DND-41 (cell line): ENCODE measurements at regions not wholly inside any gene's neighbourhood (a gene's known extent, or its start where the extent isn't known, plus 50 kb on each side); places are given as distances from the start of the nearest gene placed in this dataset.

Experiments
- ATAC-seq: fragments of 200-7000 bp; cut with Tn5 transposase; 3 replicates; pipeline ENCODE4 v1.9.1; 2021; ENCODE audit warnings: low read depth; ENCODE audit not compliant: insufficient read depth
- DNase-seq: peaks from one replicate; pipeline ENCODE4 v3.0.0-alpha.2; 2020
- H2AFZ ChIP-seq: 2 replicates; pipeline ENCODE4 v1.6.0; 2012; ENCODE audit warnings: low read depth, low read length
- H3K27ac ChIP-seq: 2 replicates; pipeline ENCODE4 v1.5.1; 2012; ENCODE audit warnings: low read length, inconsistent platforms
- H3K27me3 ChIP-seq: fragments of 200-600 bp; sonication (generic); 2 replicates; pipeline ENCODE4 v1.6.0; 2012; ENCODE audit warnings: low read length, mild to moderate bottlenecking, inconsistent platforms; ENCODE audit not compliant: insufficient read depth, poor library complexity
- H3K36me3 ChIP-seq: 2 replicates; pipeline ENCODE4 v1.5.1; 2012; ENCODE audit warnings: low read length, inconsistent platforms; ENCODE audit not compliant: insufficient read depth
- H3K4me1 ChIP-seq: 2 replicates; pipeline ENCODE4 v1.5.1; 2012; ENCODE audit warnings: mild to moderate bottlenecking, low read length; ENCODE audit not compliant: insufficient read depth
- H3K4me2 ChIP-seq: 2 replicates; pipeline ENCODE4 v1.6.0; 2012; ENCODE audit warnings: mild to moderate bottlenecking, moderate library complexity, low read length, inconsistent platforms; ENCODE audit not compliant: insufficient read depth
- H3K4me3 ChIP-seq, 2 experiments: fragments of 200-600 bp in 1 of 2; shearing (Covaris generic) in 1 of 2; 2 replicates each; pipeline ENCODE4 v1.5.1; 2012 to 2016; ENCODE audit warnings: inconsistent platforms in 2 of 2, low read length in 2 of 2, mild to moderate bottlenecking in 2 of 2, low read depth in 1 of 2, moderate library complexity in 1 of 2
- H3K79me2 ChIP-seq: 2 replicates; pipeline ENCODE4 v1.6.0; 2012; ENCODE audit warnings: low read length, inconsistent platforms; ENCODE audit not compliant: insufficient read depth
- H3K9ac ChIP-seq: 2 replicates; pipeline ENCODE4 v1.6.0; 2012; ENCODE audit warnings: low read depth, mild to moderate bottlenecking, inconsistent platforms, low read length, moderate library complexity
- H3K9me3 ChIP-seq: 2 replicates; pipeline ENCODE4 v1.5.1; 2012; ENCODE audit warnings: low read length, moderate library complexity, mild to moderate bottlenecking, inconsistent platforms; ENCODE audit not compliant: insufficient read depth, severe bottlenecking
- H4K20me1 ChIP-seq: 2 replicates; pipeline ENCODE4 v1.6.0; 2012; ENCODE audit warnings: low read length; ENCODE audit not compliant: insufficient read depth
- CTCF ChIP-seq: IDR thresholded peaks from 2 replicates; pipeline ENCODE4 v1.5.1; 2012; ENCODE audit warnings: borderline replicate concordance, low read length, moderate library complexity, mild to moderate bottlenecking; ENCODE audit not compliant: poor library complexity, severe bottlenecking; ENCODE audit errors: extremely low read depth
- EZH2 ChIP-seq: IDR thresholded peaks from 3 replicates; pipeline ENCODE4 v1.6.1; 2012; ENCODE audit warnings: borderline replicate concordance, low read depth, mild to moderate bottlenecking, moderate library complexity, low read length, inconsistent platforms; ENCODE audit not compliant: severe bottlenecking

- no peaks in the 10 kb centered on the region for H3K9me3 ChIP-seq
- no peak overlapping the region for H2AFZ ChIP-seq
- H3K27me3 ChIP-seq = no peaks in the 10 kb centered on the region
- no peaks in the 10 kb centered on the region for H3K4me1 ChIP-seq
- TF ChIP-seq CTCF = no peak
- no peak for TF ChIP-seq EZH2
- ATAC-seq (no peak), DNase-seq (no peak)
- H3K4me2 ChIP-seq = no peak overlapping the region
- no peaks in the 10 kb centered on the region for H4K20me1 ChIP-seq
- no peaks in the 10 kb centered on the region for H3K36me3 ChIP-seq
- no peak overlapping the region for H3K4me3 ChIP-seq
- no peaks in the 10 kb centered on the region for H3K79me2 ChIP-seq
- no peak overlapping the region for H3K27ac ChIP-seq
- no peak overlapping the region for H3K9ac ChIP-seq
Observed at GRCh38 chr14:34172550-34173368, 221.9 kb upstream of the EGLN3 start.

- ATAC-seq (no peak), DNase-seq (no peak)
Observed at GRCh38 chr14:34172173-34172451, 221.2 kb upstream of the EGLN3 start.

GRCh38 chr14:34171431-34172172 is 220.7 kb upstream of the EGLN3 start:
- no peaks in the 10 kb centered on the region for H3K36me3 ChIP-seq
- ATAC-seq = no peak
- no peaks in the 10 kb centered on the region for H3K79me2 ChIP-seq
- H3K27ac ChIP-seq = no peak overlapping the region
- no peak overlapping the region for H3K4me2 ChIP-seq
- no peaks in the 10 kb centered on the region for H3K4me1 ChIP-seq
- DNase-seq = no peak
- H3K9ac ChIP-seq = no peak overlapping the region
- H3K4me3 ChIP-seq = no peak overlapping the region
- no peaks in the 10 kb centered on the region for H4K20me1 ChIP-seq
- TF ChIP-seq EZH2 (no peak), CTCF (no peak)
- H3K9me3 ChIP-seq = no peaks in the 10 kb centered on the region
- no peak overlapping the region for H2AFZ ChIP-seq
- H3K27me3 ChIP-seq = no peaks in the 10 kb centered on the region

More at GRCh38 chr14:34172173-34172451, 221.2 kb upstream of the EGLN3 start:
- Histone ChIP-seq H3K4me1 (no peaks in the 10 kb centered on the region), H3K4me3 (no peak overlapping the region), H3K27ac (no peak overlapping the region), H4K20me1 (no peaks in the 10 kb centered on the region), H2AFZ (no peak overlapping the region), H3K9ac (no peak overlapping the region), H3K36me3 (no peaks in the 10 kb centered on the region), H3K9me3 (no peaks in the 10 kb centered on the region), H3K4me2 (no peak overlapping the region), H3K79me2 (no peaks in the 10 kb centered on the region), H3K27me3 (no peaks in the 10 kb centered on the region)
- TF ChIP-seq CTCF = no peak
